SK-N-SH treated with all-trans-retinoic acid at 6 μM for 48 hours (cell line): ENCODE measurements at regions not wholly inside any gene's neighbourhood (a gene's known extent, or its start where the extent isn't known, plus 50 kb on each side); places are given as distances from the start of the nearest gene placed in this dataset.

Experiments used
- ATAC-seq: fragments of 200-7000 bp; cut with Tn5 transposase; 3 replicates; pipeline ENCODE4 v1.9.1; 2020; ENCODE audit warnings: mild to moderate bottlenecking, moderate library complexity
- ARNTL ChIP-seq: fragments of 450-650 bp; formaldehyde crosslinking; IDR thresholded peaks from 2 replicates; pipeline ENCODE4 v1.5.0; 2020; ENCODE audit warnings: low read depth, mild to moderate bottlenecking, moderate library complexity, borderline replicate concordance
- CSDC2 ChIP-seq: fragments of 250-450 bp; sonication (Bioruptor Pico); IDR thresholded peaks from 2 replicates; pipeline ENCODE4 v1.5.0; 2020; ENCODE audit warnings: mild to moderate bottlenecking, moderate library complexity
- CSRNP3 ChIP-seq: fragments of 250-450 bp; sonication (Bioruptor Pico); IDR thresholded peaks from 2 replicates; pipeline ENCODE4 v1.5.1; 2021; ENCODE audit warnings: mild to moderate bottlenecking, moderate library complexity
- ESRRG ChIP-seq: fragments of 250-450 bp; sonication (Bioruptor Pico); IDR thresholded peaks from 2 replicates; pipeline ENCODE4 v1.6.1; 2021; ENCODE audit warnings: mild to moderate bottlenecking
- GLIS3 ChIP-seq: fragments of 250-450 bp; sonication (Bioruptor Pico); IDR thresholded peaks from 2 replicates; pipeline ENCODE4 v1.5.0; 2020; ENCODE audit warnings: mild to moderate bottlenecking, moderate library complexity
- ISL1 ChIP-seq: fragments of 250-450 bp; sonication (Bioruptor Pico); IDR thresholded peaks from 2 replicates; pipeline ENCODE4 v2.1.2; 2022; ENCODE audit warnings: mild to moderate bottlenecking, moderate library complexity
- OSR1 ChIP-seq: fragments of 250-450 bp; sonication (Bioruptor Pico); IDR thresholded peaks from 2 replicates; pipeline ENCODE4 v1.8.0; 2022; ENCODE audit warnings: moderate library complexity, mild to moderate bottlenecking, inconsistent platforms
- POU6F1 ChIP-seq: fragments of 250-450 bp; sonication (Bioruptor Pico); IDR thresholded peaks from 2 replicates; pipeline ENCODE4 v1.8.0; 2021; ENCODE audit warnings: low read depth, mild to moderate bottlenecking, moderate library complexity, borderline replicate concordance
- SNAI2 ChIP-seq: fragments of 250-450 bp; sonication (Bioruptor Pico); IDR thresholded peaks from 2 replicates; pipeline ENCODE4 v1.5.0; 2020; ENCODE audit warnings: mild to moderate bottlenecking, moderate library complexity
- TCF4 ChIP-seq: fragments of 250-450 bp; sonication (Bioruptor Pico); IDR thresholded peaks from 2 replicates; pipeline ENCODE4 v1.8.0; 2021; ENCODE audit warnings: mild to moderate bottlenecking, moderate library complexity, borderline replicate concordance
- ZFP3 ChIP-seq: fragments of 250-450 bp; sonication (Bioruptor Pico); IDR thresholded peaks from 2 replicates; pipeline ENCODE4 v1.5.0; 2020; ENCODE audit warnings: mild to moderate bottlenecking, moderate library complexity
- ZFP30 ChIP-seq: fragments of 450-650 bp; formaldehyde crosslinking; IDR thresholded peaks from 2 replicates; pipeline ENCODE4 v1.5.0; 2022; ENCODE audit warnings: mild to moderate bottlenecking, moderate library complexity
- ZNF565 ChIP-seq: fragments of 450-650 bp; formaldehyde crosslinking; conservative IDR thresholded peaks from 2 replicates; pipeline ENCODE4 v1.5.0; 2020; ENCODE audit warnings: low read depth, mild to moderate bottlenecking, moderate library complexity
- ZNF70 ChIP-seq: fragments of 450-650 bp; formaldehyde crosslinking; IDR thresholded peaks from 2 replicates; pipeline ENCODE4 v1.5.0; 2020; ENCODE audit warnings: mild to moderate bottlenecking, moderate library complexity
- ZNF8 ChIP-seq: fragments of 450-650 bp; formaldehyde crosslinking; IDR thresholded peaks from 2 replicates; pipeline ENCODE4 v1.5.0; 2020; ENCODE audit warnings: mild to moderate bottlenecking, moderate library complexity
- TF ChIP-seq, protein P1 (sequence below): fragments of 250-450 bp; sonication (Bioruptor Pico); IDR thresholded peaks from 2 replicates; pipeline ENCODE4 v1.8.0; 2020; ENCODE audit warnings: mild to moderate bottlenecking, moderate library complexity, borderline replicate concordance
- TF ChIP-seq, protein P2 (sequence below): fragments of 250-450 bp; sonication (Bioruptor Pico); IDR thresholded peaks from 2 replicates; pipeline ENCODE4 v1.5.1; 2020; ENCODE audit warnings: low read depth, mild to moderate bottlenecking, moderate library complexity

DNA sequence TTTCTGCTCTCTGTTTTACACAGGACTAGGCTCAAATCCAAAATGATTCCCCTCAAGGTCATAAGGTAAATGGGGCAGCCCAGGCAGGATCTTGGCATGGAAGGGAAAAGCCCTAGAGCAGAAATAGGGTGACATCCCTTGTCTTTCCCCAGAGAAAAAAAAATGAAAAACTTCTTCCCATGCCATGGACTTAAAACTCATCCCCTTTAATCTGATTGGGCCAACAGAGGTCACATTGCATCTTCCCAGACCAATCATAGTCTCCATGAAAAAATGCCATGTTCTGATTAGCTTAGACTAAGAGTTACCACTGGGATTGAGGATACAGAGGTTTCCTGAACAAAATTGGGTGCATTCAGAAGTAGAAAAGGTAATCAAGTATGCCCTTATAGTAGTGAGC, 241.3 kb upstream of the LRTM1 start (continued):
- TF ChIP-seq POU6F1 (CRISPR knock-in tag) (no peak), ESRRG (CRISPR knock-in tag) (no peak), SNAI2 (CRISPR knock-in tag) (no peak), ZFP30 (CRISPR knock-in tag) (no peak)

GRCh38 chr3:55167586-55168317, 239.9 kb upstream of the LRTM1 start:
- TF ChIP-seq ZFP3 (CRISPR knock-in tag) (no peak), ISL1 (CRISPR knock-in tag) (peak; percentile 13; the same call in 1 of the 2 replicates)
- ATAC-seq, result peak; percentile 66

DNA sequence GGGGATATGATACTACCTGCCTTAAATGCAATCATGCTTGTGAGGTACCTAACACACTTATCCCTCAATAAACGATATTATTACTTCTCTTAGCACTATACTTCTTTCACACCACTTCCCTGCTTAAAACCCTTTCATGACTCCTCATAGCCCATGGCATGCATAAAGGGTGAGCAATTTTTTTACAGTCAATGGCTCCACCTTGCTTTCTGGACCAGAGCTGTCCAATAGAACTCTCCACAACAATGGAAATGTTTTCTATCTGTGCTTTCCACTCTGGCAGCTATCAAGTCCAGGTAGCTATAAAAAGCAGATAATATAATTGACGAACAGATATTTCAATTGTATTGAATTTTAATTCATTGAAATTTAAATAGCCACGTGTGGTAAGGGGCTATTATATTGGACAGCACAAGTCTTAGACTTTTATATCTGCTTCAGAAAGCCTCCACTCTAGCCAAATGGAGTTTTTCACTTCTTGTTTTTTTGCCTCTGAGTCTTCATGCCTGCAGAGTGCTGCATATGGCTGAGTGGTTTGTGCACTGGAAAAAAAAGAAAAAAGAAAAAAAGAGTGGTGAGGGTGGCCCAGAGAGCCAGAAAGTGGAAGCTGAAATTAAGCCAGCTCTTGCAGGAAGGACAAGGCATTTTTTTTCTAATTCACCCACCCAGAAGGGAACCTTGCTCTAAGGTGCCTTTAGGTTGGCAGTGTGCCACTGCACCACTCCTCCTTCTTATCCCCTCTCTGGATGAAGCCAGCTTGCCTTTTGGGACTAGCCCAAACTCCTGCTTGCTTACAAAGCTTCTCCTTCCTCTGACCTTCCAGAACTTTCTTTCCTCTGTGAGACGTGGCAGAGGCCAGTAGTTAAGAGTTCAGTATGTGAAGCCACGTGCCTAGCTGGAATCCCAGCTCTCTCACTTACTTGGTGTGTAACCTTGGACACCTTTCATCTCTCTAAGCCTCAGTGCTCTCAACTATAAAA, 239.0 kb upstream of the LRTM1 start:
- TF ChIP-seq CSRNP3, result no peak
- TF ChIP-seq TCF4 (CRISPR knock-in tag), result no peak
- TF ChIP-seq POU6F1 (CRISPR knock-in tag), result no peak
- no peak for ATAC-seq

DNA sequence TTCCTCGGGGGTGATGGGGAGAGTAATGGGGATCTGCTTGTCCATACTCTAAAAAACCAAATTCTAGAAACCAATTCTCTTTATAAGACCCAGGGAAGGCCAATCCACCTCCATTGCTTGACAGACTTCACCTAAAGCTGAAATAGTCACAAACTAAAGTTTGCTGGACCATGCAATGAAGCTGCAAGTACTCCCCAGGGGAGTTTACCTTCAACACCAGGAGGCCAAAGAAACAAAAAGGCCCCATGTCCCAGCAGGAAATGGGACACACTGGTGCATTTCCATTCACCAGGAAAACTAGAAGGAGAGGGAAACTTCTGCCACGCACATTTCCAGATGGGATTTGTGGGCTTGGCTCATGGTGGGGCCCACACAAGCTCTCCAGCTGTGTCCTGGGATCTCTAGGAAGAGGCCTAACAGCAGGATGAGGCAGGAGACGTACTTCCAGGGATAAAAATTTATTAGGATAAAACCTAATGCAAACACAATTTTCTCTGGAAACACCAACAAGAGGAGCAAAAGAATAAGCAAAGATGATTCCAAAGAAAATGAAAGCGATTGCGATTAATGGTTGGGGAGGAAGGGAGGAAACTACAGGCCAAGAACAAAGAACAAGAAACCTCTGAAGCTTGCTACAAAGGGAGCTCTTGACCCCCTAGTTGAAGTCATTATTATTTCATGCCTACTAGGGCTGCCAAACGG, 238.0 kb upstream of the LRTM1 start:
- no peak for ATAC-seq
- TF ChIP-seq CSRNP3 (no peak), CSDC2 (CRISPR knock-in tag) (no peak), SNAI2 (CRISPR knock-in tag) (no peak), ZNF565 (CRISPR knock-in tag) (no peak), OSR1 (CRISPR knock-in tag) (no peak), ZFP3 (CRISPR knock-in tag) (no peak), POU6F1 (CRISPR knock-in tag) (no peak), ZNF70 (CRISPR knock-in tag) (no peak), GLIS3 (no peak), ZNF8 (no peak), ARNTL (no peak), ISL1 (CRISPR knock-in tag) (no peak)
- TF ChIP-seq, protein P1, sequence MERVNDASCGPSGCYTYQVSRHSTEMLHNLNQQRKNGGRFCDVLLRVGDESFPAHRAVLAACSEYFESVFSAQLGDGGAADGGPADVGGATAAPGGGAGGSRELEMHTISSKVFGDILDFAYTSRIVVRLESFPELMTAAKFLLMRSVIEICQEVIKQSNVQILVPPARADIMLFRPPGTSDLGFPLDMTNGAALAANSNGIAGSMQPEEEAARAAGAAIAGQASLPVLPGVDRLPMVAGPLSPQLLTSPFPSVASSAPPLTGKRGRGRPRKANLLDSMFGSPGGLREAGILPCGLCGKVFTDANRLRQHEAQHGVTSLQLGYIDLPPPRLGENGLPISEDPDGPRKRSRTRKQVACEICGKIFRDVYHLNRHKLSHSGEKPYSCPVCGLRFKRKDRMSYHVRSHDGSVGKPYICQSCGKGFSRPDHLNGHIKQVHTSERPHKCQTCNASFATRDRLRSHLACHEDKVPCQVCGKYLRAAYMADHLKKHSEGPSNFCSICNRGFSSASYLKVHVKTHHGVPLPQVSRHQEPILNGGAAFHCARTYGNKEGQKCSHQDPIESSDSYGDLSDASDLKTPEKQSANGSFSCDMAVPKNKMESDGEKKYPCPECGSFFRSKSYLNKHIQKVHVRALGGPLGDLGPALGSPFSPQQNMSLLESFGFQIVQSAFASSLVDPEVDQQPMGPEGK (CRISPR knock-in tag), result no peak
- TF ChIP-seq, protein P2, sequence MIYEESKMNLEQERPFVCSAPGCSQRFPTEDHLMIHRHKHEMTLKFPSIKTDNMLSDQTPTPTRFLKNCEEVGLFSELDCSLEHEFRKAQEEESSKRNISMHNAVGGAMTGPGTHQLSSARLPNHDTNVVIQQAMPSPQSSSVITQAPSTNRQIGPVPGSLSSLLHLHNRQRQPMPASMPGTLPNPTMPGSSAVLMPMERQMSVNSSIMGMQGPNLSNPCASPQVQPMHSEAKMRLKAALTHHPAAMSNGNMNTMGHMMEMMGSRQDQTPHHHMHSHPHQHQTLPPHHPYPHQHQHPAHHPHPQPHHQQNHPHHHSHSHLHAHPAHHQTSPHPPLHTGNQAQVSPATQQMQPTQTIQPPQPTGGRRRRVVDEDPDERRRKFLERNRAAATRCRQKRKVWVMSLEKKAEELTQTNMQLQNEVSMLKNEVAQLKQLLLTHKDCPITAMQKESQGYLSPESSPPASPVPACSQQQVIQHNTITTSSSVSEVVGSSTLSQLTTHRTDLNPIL (CRISPR knock-in tag), result no peak
